IPS-11a (cell line): ENCODE measurements at regions not wholly inside any gene's neighbourhood (a gene's known extent, or its start where the extent isn't known, plus 50 kb on each side); places are given as distances from the start of the nearest gene placed in this dataset.

ENCODE experiments used
- H3K4me3 ChIP-seq: one replicate; pipeline ENCODE4 v1.5.1; 2013; ENCODE audit warnings: low read depth, low read length, control low read depth

GRCh38 chr4:34157547-34157946 is 2086.8 kb downstream of the ARAP2 start:
- no peak overlapping the region for H3K4me3 ChIP-seq

GRCh38 chr4:34158878-34159277 is 2085.4 kb downstream of the ARAP2 start:
- H3K4me3 ChIP-seq, result no peak overlapping the region

- no peak overlapping the region for H3K4me3 ChIP-seq
These were observed 2073.4 kb downstream of the ARAP2 start for GRCh38 chr4:34170946-34171345.

DNA sequence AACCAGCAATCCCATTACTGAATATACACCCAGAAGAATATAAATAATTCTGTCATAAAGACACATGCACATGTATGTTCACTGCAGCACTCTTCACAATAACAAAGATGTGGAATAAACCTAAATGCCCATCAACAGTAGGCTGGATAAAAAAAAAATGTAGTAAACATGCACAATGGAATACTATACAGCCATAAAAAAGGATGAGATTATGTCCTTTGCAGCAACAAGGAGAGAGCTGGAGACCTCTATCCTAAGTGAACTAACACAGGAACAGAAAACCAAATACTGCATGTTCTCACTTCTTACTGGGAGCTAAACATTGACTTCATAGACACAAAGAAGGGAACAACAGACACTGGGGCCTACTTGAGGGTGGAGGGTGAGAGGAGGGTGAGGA is 2067.7 kb downstream of the ARAP2 start:
- no peak overlapping the region for H3K4me3 ChIP-seq

- H3K4me3 ChIP-seq, result no peak overlapping the region
These were observed 2065.8 kb downstream of the ARAP2 start for GRCh38 chr4:34178476-34178875.

DNA sequence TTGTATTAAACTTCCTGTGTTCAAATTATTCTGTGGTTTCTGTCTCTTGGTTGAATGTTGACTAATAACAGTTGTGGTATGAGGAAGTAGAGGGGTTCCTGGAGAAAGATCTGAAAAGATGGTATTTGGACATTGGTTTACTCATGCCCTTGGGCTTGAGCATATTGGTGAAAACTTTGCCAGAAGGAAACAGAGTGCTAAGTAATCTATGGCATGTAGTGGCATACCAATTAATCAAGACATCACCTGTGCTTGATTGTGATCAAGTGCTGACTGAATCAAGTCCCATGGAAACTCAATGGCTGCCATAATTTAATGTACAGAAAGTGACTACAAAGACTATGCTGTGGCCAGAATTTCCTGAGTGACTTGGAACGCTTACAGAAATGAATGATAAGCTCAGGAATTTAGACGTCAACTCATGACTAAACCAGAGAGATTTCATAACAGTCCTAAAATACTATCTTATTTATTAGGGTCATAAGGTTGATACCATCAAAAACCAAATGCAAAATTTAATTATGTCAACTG is 2062.9 kb downstream of the ARAP2 start:
- no peak overlapping the region for H3K4me3 ChIP-seq

DNA sequence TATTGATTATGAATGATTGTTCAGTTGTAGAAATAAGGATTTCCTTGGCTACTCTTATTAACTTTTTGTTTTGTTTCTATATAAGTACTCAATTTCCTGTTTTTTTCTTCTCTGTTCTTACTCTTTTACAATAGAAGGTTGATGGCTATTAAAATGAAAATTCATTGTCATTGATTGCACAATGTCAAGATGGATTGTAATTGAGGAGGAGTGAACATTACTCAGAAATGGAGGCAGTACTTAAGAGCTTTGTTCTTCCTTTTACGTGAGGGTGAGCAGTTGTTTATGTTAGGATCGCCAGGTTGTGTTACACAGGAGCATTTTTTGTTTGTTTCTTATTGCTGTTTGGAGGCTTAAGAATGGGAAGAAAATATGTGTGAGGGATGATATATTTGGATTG is 2062.4 kb downstream of the ARAP2 start:
- no peak overlapping the region for H3K4me3 ChIP-seq

- H3K4me3 ChIP-seq, result no peak overlapping the region
These were observed 2062.0 kb downstream of the ARAP2 start for GRCh38 chr4:34182306-34182705.

DNA sequence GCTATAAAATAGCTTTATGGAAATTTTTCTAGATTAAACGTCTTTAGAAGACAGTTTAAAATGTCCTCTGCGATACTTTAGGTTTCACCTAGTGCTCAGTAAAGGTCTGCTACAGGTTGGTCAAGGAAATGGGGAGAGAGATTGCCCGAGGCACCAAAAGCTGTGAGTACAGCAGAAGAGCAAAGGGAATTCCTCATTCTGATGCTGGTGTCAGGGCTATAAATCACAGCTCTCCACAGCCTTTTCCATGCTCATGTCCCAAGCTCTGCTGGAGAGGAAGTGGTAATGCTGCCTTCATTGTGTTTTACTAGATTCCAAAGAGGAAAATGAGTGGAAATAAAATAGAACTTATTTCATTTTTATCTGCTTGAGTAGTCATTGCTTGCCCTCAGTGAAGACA is 2060.4 kb downstream of the ARAP2 start:
- H3K4me3 ChIP-seq, result no peak overlapping the region

GRCh38 chr4:34187056-34187455 is 2057.3 kb downstream of the ARAP2 start:
- no peak overlapping the region for H3K4me3 ChIP-seq

GRCh38 chr4:34191443-34191842 is 2052.9 kb downstream of the ARAP2 start:
- H3K4me3 ChIP-seq, result no peak overlapping the region

DNA sequence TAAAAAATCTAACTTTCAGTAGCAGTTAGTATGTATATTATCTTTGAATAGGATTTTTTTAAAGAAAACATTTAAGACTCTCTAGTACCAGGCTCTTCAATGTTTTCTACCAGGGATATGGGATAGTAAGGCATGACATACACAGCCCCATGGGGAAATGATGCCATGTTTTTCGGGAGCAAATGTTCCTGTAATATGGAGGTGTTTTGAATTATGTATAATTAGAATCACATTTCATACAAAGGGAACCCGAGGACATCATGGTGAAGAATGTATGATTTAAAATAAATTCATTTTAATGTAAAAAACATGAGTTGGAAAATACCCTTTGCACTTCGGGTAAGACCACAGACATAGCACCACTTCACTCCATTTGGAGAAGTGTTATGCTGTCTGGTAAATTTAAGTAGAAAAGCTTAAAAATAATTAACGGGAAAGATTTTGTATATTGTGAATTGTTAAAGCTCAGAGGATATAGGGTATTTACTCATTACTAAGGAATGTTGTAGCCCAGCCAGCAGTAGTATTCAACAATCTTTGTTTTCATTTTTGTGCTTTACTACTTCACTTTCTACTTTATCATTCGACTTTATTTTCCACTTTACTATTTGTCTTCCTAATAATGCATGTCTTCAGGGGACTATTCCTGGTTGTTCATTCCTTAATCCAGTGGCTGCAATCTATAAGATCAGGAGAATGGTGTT is 2050.7 kb downstream of the ARAP2 start:
- H3K4me3 ChIP-seq, result no peak overlapping the region

DNA sequence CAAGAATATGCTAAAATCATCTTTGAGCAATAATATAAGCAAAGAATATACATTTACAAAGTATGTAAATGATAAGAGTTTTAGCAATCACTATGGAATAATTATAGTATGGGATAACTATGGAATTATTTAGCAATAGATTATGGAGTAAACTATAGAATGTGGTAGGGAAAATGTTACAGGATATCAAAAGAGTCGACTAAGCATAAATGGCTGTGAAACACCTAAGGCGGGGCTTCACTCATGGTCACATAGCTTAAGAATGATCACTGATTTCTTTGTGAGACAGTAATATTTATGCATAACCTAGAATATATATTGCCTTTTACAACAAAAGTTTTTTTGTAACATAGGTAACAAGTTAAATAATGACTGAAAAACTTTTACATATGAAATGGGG is 2049.7 kb downstream of the ARAP2 start:
- H3K4me3 ChIP-seq, result no peak overlapping the region

DNA sequence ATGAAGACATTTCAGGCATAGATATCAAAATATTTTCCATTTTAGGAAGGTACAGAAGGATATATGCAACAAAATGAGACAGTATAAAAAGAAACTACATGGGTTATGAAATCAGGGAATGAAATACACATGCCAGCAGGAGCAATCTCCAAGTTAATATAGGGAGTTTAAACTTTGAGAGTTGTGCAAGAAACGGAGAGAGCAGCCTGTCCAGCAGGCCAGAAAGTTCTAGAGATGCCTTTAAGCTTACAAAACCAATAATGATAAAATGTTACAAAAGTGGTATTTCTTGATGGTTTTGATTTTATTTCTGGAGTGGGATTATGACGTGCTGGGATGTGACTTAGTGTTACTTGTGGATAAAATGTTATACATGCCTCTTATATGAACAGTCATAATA is 2047.9 kb downstream of the ARAP2 start:
- H3K4me3 ChIP-seq, result no peak overlapping the region

DNA sequence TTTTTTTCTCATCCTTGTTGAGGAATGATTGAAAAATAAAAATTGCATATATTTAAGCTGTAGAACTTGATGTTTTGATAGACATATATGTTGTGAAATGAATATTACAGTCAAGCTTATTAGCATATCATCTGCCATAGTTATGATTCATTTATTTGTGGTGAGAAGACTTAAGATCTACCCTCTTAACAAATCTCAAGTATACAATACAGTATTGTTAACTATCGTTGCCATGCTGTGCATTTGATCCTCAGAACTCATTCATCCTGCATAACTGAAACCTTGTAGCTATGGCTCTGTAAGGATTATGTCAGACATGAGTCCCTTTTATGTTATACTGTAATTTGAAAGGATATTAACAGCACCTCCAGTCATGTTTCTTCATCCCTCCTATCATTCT is 2045.3 kb downstream of the ARAP2 start:
- H3K4me3 ChIP-seq, result no peak overlapping the region

GRCh38 chr4:34200535-34200934 is 2043.8 kb downstream of the ARAP2 start:
- H3K4me3 ChIP-seq, result no peak overlapping the region

GRCh38 chr4:34202154-34202553 is 2042.2 kb downstream of the ARAP2 start:
- no peak overlapping the region for H3K4me3 ChIP-seq

- no peak overlapping the region for H3K4me3 ChIP-seq
These were observed 2023.7 kb downstream of the ARAP2 start for GRCh38 chr4:34220601-34221000.

DNA sequence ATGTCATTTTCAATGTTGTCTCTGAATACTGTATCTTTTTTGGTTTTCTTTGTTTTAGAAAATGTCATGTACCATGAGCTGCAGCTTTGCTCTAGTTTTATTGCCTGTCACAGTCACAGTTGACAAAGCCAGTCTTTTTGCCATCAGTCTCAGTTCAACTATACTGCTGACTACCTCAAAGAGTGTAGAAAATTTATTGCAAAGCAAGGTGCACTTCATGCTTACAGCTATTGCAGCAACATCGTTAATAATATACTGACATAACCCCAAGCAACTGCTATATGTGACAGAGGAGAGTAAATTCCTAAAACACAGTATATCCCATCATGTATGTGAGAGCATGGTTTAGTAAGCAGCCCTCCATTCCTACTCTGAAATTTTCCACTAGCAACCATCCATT is 2022.3 kb downstream of the ARAP2 start:
- H3K4me3 ChIP-seq, result no peak overlapping the region

- H3K4me3 ChIP-seq, result no peak overlapping the region
These were observed 2008.2 kb downstream of the ARAP2 start for GRCh38 chr4:34236118-34236517.

DNA sequence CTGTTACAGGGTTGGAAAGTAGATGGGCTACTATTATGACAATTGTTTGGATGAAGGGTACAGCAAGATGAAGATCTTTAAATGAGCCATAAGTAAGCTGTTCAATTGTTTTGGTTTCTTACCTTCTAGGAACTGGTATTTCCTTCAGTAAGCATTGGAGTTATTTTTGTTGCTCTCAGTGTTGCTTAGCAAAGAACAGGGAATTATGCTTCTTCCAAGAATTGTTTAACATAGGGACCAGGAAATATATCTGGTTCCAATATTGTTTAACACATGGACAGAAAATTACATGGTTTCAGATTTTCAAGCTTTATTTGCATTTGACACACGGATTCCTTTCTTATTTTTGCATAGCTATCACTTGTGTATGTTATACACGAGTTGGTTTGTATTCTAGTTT is 1999.0 kb downstream of the ARAP2 start:
- no peak overlapping the region for H3K4me3 ChIP-seq

GRCh38 chr4:34250562-34250961 is 1993.8 kb downstream of the ARAP2 start:
- H3K4me3 ChIP-seq, result no peak overlapping the region

DNA sequence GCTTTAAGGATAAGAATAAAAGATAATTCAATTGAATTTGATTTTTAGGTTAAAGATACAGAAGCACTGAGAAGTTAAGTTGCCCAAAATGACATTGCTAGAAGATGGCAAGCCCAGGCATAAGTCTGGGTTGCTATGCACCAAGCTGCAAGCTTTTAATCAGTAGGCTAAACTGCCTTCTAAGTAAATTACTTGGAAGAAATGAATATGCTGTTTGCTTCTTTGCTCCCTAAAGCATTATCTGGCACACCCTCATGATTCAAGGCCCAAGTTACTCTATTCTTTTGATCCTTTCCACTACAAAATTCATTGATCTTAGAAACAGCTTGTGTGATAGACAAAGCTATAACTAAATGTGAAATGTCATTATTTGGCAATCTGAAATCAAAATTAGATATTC is 1991.1 kb downstream of the ARAP2 start:
- no peak overlapping the region for H3K4me3 ChIP-seq
